ENCODE measurements at regions not wholly inside any gene's neighbourhood (a gene's known extent, or its start where the extent isn't known, plus 50 kb on each side); places are given as distances from the start of the nearest gene placed in this dataset.

DNA sequence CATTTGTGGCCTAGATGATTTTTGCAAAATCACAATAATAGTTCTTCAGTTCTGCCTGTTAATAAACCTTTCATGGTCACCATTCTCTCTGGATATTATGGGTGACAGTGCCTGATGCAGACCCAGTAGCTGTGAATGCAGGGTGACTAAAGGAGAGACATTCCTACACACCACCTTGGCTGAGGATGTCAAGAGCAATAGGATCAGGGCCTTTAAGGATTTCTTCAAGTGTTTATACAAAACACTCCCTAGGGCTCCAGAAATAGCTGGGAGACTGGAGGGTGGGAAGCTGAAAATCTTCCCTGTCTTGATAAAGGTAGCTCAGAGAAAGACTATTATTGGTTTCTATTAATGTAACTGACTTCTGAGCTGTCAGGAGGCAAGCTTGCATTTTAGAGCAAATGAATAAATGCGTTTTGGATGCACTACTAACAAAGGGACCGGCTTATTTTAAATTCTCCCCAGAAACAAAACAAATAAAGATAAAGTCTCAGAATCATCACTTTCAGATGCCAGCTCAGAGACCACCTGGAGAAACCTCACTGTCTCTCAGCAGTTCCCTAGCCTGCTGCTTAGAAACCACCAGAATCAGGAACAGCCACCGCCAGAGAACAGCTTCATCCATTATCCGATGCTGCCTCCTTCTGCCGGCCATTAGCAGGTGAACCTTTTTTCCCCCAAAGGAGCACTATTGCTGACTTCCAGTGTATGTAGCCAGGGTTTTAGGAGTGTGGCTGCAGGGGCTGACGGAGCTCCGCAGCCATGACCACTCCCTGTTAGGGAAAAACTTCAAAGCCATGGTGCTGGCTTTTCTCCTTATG, 171.4 kb upstream of the DYNLRB2 start:
- peak; percentile 58 for TF ChIP-seq CTCF (IDR thresholded peaks at IDR 0.05)
- TF ChIP-seq POLR2AphosphoS5 (IDR thresholded peaks at IDR 0.05; ENCODE audit: low read depth, low read length) = no peak
- TF ChIP-seq REST (IDR thresholded peaks at IDR 0.05; ENCODE audit: insufficient read depth in 1 of 2, low read depth in 2 of 2, low read length in 1 of 2) = no peak
- no peak for TF ChIP-seq SIN3A (IDR thresholded peaks at IDR 0.05; ENCODE audit: borderline replicate concordance, insufficient read depth, low read depth, low read length)
- no peak for TF ChIP-seq TCF7L2 (IDR thresholded peaks at IDR 0.05; ENCODE audit: low read depth, low read length)
